ENCODE measurements at regions not wholly inside any gene's neighbourhood (a gene's known extent, or its start where the extent isn't known, plus 50 kb on each side); places are given as distances from the start of the nearest gene placed in this dataset.

GRCh38 chr5:167779644-167780043, 511.8 kb upstream of the WWC1 start:
- no peak for DNase-seq (ENCODE audit: low read depth in 2 of 2)

GRCh38 chr5:167780177-167780576, 511.3 kb upstream of the WWC1 start:
- DNase-seq (ENCODE audit: low read depth in 2 of 2): no peak

- DNase-seq (ENCODE audit: low read depth in 2 of 2): no peak
These were observed 508.2 kb upstream of the WWC1 start for GRCh38 chr5:167783145-167783817.

DNA sequence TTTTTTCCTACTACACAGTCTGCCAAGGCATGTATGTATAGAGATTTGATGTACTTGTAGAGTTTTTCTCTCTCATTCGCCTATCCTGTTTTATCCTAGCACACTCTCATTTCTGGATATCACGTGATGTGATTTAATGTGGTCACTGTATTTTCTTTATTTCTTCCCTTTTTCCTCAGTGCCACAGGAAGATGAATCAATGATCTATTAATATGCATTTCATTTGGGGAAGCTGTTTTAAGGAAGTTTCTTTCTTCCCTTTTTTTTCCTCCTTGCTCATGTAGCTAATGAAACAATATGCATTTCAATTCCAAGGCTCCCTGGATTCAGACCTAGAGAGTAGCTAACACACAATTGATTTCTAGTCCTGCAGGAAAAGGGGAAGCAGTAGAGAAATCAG, 506.3 kb upstream of the WWC1 start:
- no peak for DNase-seq (ENCODE audit: low read depth in 2 of 2)

DNA sequence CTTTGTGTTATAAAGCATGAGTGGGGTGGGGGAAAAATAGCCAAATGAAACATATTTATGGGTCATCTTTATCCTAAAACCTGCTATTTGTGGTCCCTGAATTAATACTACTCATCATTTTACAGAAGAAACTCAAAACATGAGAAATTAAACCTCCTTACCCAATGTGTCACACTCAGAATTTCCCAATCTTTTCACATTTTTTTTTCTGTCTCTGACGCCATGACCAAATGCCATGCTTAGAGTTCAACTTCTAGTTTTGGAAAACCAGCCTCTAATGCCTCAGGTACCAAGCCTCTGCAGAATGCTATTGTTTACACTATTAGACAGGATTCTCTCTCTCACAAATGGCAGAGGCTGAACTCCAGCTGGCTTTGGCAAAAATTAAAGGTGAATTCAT, 505.5 kb upstream of the WWC1 start:
- DNase-seq (ENCODE audit: low read depth in 2 of 2): no peak

DNA sequence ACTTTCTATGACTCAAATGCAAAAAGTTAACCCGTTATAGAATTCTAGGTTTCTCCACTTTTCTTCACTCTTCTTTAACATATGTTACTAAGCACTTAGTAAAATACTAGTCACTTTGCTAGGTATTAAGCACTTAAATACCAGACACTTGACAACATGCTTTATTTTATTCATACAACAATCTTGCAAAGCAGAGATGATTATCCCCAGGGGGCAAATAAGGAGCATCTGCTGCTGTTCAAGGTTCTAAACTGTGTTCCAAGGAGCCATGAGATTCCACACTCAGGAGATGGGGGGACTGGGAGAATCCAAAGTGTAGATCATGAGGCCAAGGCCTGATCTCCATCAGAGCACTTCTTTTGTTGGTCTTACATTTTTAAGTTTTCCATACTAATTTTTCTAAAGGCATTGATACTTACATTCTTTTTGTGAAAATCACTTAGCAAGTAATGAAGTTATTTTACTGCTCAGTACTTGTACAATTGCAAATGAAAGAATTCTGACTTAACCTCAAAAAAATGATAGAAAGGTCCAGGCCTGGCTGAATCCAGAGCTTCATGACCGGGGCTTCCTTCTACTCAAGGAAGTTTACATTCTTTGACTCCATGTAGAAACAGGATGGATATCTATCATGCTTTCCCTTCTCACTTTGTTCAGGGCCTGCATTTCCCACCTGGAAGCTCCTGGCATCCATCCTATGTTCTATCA, 504.4 kb upstream of the WWC1 start:
- no peak for DNase-seq (ENCODE audit: low read depth in 2 of 2)

- no peak for DNase-seq (ENCODE audit: low read depth in 2 of 2)
These were observed 501.4 kb upstream of the WWC1 start for GRCh38 chr5:167790045-167790444.

- DNase-seq (ENCODE audit: low read depth in 2 of 2): no peak
These were observed 500.8 kb upstream of the WWC1 start for GRCh38 chr5:167790462-167791260.

DNA sequence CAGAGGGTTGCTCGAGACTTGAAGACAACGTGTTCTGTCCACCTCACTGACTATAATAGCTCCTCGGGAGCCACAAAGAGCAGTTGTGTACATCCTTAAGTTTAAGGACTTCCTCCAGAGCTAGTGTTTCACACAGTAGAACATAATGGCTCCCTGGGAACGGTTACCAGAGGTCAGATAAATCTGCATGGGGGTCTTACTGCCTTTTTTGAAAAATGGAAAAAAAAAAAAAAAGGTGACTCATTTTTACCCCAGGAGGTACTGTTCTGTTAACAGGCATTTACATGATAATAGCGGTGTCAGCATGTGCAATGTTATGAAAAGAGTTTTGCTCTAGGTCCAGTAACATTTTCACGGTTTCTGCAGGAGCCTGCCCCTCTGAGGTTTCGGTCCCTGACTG, 498.9 kb upstream of the WWC1 start:
- no peak for DNase-seq (ENCODE audit: low read depth in 2 of 2)

DNA sequence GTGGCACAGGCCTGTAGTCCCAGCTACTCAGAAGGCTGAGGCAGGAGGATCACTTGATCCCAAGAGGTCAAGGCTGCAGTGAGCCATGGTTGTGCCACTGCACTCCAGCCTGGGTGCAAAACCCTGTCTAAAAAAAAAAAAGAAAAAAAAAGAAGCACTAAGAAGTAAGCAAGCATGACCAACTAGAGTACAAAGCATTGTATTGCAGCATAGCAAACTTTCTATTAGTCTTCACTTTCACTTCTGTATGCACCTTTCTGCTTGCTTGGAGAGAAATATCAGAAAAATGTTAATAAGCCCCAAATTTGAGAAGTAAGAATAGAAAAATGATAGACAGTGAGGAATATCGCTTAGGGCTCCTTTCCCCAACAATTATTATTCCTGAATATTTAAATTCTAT, 497.7 kb upstream of the WWC1 start:
- DNase-seq (ENCODE audit: low read depth in 2 of 2): no peak

GRCh38 chr5:167794121-167794520, 497.3 kb upstream of the WWC1 start:
- DNase-seq (ENCODE audit: low read depth in 2 of 2): no peak

DNA sequence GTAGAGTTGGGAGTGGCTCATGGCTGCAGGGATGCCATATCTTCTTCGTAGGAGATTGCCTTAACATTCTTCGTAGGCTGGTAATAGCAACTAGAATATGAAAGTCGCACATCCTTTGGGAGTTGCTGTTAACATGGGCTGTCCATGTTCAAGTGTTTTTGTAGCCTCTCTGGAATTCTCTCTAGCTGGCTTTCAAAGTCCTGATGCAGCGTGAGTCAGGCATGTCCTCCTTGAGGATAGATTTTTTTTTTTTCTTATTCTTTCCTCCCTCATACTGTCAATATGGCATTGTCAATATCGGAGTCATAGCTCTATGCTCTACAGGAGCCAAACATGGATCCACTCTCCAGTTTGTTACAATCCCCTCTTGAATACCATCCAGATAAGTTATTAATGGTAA, 494.8 kb upstream of the WWC1 start:
- DNase-seq (ENCODE audit: low read depth in 2 of 2): no peak

DNA sequence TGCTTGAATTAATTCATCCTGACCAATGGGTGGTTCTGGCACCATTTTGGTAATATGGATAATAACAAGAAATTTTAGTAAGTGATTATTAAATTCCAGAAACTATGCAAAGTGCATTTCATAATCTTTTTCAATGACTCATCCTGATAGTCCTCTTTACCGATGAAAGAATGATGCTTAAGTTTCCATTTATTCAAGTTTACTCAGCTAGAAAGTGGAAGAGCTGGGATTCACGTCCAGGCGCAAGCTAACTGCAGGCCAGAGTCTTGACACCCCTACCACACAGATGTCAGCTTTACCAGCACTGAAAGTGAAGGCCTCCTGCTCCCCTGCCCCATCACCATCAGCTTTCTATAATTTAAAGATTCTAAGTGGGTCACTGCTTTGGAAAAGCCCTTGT, 493.5 kb upstream of the WWC1 start:
- no peak for DNase-seq (ENCODE audit: low read depth in 2 of 2)

DNA sequence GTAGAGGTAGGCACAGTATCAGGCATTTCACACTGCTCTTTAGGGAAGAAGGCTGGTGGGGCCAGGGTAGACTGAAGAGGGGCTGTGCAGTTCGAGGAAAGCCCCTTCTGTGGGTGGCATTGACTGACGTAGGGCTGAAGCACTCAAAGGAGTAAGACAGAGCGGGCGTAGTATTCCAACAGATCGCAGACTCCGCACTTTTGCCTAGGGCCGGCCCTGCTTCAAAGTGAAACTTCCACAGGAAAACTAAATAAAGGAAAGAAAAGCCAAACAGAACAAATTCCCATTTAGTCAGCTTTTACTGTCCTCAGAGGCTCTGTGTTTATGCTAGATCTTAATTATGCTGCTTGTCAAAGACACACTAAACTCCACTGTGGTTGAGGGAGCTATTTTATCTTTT, 493.0 kb upstream of the WWC1 start:
- DNase-seq (ENCODE audit: low read depth in 2 of 2): no peak

GRCh38 chr5:167800427-167800826, 491.0 kb upstream of the WWC1 start:
- no peak for DNase-seq (ENCODE audit: low read depth in 2 of 2)

DNA sequence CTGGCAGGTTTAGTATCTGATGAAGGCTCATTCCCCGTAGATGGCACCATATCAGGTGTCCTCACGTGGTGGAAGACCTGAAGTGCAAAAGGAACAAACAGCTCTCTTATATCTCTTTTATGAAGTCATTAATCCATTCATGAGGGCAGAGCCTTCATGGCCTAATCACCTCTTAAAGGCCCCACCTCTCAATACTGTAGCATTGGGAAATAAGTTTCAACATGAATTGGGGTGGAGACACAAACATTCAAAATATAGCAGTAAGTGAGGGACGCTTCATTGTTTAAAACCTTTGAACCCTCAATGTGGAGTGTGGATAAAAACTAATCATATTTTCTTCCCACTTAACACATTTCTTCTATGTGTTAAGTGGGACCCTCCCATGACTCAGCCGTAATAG, 489.4 kb upstream of the WWC1 start:
- DNase-seq (ENCODE audit: low read depth in 2 of 2): no peak

GRCh38 chr5:167802755-167803431, 488.6 kb upstream of the WWC1 start:
- no peak for DNase-seq (ENCODE audit: low read depth in 2 of 2)

DNA sequence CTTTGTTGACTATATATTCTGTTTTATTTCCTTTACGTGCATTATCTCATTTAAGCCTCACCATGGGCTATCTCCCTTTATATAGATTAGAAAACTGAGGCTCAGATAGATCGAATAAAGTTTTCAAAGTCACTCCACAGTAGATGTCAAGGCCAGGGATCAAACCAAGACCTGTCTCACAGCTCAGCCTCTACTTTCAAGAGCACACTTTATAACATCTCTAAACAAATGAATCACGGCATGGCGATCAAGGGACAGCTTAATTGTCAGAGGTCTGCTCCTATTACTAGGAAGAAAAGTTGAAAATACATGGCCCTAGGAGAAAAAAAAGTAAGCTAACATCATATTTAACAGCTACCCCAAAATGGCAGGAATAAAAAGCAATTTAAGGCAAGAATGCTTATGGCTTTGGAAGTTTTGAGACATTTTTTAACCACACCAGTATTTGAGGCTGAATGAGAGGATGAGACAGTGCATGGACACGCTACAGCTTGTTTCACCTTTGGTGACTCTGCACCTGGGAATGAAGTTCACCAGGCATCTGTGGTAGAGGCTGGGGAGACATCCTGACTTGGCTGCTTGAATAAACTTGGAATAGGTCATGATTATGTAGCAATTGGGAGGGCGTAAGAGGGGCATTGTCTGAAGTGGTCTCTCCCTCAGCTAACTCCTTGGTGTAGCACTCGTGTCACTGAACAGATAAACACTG, 486.8 kb upstream of the WWC1 start:
- no peak for DNase-seq (ENCODE audit: low read depth in 2 of 2)

GRCh38 chr5:167810573-167810972, 480.9 kb upstream of the WWC1 start:
- no peak for DNase-seq (ENCODE audit: low read depth in 2 of 2)

- DNase-seq (ENCODE audit: low read depth in 2 of 2): no peak
These were observed 478.6 kb upstream of the WWC1 start for GRCh38 chr5:167812871-167813270.

GRCh38 chr5:167813389-167813788, 478.1 kb upstream of the WWC1 start:
- no peak for DNase-seq (ENCODE audit: low read depth in 2 of 2)

DNA sequence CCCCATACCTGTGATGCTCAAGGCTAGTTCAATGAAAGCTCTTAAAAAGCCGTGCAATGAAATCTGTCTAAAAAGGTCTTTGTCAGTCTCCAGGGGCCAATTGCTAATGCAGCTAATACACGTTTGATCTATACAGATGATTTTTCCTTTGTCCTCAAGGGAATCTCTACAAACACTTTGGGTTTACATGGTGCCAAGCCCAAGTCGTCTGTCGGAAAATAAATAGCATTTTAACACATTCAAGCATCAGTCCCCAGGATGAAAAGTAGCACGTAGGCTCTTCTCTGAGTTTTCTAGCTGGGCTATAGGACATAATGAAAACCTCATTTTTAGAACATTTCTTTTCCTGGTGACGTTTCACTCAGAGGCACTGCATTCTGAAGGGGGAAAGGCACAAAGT, 477.4 kb upstream of the WWC1 start:
- DNase-seq (ENCODE audit: low read depth in 2 of 2): no peak

Data from activated CD4-positive, alpha-beta T cell treated with anti-CD3 and anti-CD28 coated beads for 24 hours (primary cell).